ENCODE measurements at regions not wholly inside any gene's neighbourhood (a gene's known extent, or its start where the extent isn't known, plus 50 kb on each side); places are given as distances from the start of the nearest gene placed in this dataset.
"Not testable (repeated sequence)": the region's sequence is repeated elsewhere in the genome, so short reads cannot be mapped to it uniquely, and the experiment has no call there.

GRCh38 chr7:142602183-142602582, 147.1 kb upstream of the PRSS1 start:
- DNase-seq = no peak

- peak in 1 of 2 donors; percentile 89 for DNase-seq
These were observed 151.0 kb upstream of the PRSS1 start for GRCh38 chr7:142598297-142598696.

DNA sequence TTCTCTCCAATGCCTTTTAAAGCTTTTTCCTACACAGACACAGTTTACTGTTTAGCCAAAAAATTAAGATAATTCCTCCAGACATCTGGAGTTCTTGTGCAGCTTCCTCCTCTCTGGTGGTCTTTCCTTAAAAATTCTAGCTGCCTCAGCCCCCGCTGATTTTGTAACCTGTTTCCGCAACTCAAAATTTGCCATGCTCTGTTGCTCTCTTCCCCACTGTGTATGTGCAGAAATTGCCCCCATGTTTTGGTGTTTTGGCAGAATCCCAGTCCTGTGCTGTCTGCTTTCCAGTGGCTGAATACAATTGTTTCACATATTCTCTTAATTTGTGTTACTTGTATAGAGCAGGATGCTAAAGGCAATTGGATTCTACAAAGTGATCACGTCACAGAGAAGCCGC, 151.7 kb upstream of the PRSS1 start:
- DNase-seq = no peak

- no peak for DNase-seq
These were observed 153.3 kb upstream of the PRSS1 start for GRCh38 chr7:142595816-142596516.

DNA sequence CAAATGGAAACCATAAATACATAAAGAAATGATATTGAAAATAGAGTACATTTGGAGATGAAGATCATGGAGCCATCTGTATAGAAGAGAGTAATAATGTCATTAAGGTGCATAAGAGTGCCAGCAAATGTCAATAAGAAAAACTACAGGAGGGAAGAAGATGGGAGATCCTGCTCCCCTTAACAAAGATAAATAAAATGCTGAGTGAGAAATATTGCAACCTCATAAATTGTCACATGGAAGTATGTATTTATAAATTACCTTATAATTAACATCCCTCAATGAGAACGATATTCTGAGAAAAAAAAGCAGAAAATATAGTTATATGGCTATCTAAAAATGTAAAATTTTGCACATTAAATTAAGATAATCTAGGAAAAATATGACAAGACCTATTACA, 155.2 kb upstream of the PRSS1 start:
- no peak for DNase-seq

GRCh38 chr7:142593106-142593505, 156.2 kb upstream of the PRSS1 start:
- no peak for DNase-seq

DNA sequence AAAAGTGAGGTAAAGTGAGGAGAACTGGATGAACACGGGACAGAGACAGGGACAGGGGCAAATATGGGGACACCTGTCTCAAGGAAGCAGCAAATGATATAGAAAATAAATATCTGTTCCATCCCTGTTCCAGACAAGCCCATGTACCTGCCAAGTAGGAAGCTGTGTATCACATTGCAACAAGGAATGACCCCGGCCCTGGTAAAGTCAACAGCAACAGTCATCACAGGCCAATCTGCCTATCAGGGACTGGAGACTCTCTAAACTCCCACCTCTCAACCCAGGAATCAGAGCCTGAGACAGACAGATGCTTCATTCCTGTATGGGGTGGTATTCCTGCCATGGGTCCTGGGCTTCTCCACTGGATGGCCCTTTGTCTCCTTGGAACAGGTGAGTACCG, 156.6 kb upstream of the PRSS1 start:
- DNase-seq = no peak

GRCh38 chr7:142592231-142592630, 157.0 kb upstream of the PRSS1 start:
- DNase-seq = no peak

DNA sequence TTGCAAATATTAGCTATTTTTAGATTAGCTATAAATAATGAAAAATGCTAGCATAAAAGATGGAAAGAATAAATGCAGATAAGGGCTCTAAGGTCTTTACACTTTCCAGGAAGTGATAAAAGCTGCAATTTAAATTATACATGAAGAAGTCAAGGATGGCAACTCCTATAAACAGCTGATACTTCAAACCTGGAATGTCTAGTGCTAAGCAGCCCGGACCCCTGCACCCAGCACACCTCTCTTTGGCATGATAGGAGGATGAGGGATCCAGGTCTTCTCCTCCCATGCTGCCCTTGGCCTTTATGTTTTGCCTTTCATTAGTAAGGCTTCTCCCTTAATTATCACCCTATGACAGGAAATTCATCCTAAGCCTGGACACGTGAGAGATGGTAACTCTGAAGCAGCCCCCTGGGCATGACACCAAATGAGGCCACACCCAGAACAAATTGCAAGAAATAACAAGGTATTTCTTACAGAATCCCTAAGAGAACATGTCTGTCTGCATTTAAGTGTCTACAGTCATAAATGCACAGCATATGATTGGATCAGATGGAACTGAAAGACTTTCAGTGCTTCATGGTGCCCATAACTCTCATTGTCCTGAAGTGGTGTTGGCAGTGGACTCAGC, 158.3 kb upstream of the PRSS1 start:
- DNase-seq = no peak

- DNase-seq = no peak
These were observed 159.2 kb upstream of the PRSS1 start for GRCh38 chr7:142590077-142590476.

- DNase-seq = peak in 1 of 2 donors; percentile 76
These were observed 161.6 kb upstream of the PRSS1 start for GRCh38 chr7:142587578-142588191.

DNA sequence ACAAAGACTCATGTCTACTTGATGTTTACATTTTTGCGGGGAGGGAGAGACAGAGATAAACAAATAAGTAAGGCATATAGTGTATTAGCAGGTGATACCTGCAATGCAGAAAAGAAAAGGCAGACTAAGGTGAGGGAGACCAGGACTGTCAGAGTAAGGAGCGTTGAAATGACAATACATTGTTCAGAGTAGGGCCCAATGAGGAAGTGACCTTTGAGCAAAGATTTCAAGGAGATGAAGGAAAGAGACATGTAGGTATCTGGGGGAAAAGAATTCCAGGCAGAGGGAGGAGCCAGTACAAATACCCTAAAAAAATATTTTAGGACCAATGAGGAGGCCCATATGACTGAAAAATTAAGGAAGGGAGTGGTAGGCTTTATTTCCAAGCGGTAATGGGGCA, 162.7 kb upstream of the PRSS1 start:
- no peak for DNase-seq

DNA sequence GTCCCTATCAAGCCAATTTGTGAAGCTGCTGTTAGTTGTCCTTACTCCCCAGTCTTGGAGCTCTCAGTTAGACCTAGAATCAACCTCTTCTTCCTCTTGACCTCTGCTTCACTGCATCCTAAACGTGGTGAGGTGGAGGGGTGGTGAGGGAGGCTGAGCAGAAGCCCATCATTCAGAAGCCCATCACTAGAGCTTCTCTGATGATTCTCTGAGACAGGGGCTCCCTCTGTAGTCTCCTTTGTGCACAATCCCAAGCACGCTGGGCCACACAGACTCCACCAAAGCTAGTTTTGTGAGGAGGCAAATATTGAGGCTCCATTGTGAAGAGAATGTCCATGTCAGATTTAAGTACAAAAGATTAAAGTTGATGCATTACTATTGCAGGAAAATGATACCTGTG, 163.8 kb upstream of the PRSS1 start:
- DNase-seq = peak in 1 of 2 donors; percentile 61

DNA sequence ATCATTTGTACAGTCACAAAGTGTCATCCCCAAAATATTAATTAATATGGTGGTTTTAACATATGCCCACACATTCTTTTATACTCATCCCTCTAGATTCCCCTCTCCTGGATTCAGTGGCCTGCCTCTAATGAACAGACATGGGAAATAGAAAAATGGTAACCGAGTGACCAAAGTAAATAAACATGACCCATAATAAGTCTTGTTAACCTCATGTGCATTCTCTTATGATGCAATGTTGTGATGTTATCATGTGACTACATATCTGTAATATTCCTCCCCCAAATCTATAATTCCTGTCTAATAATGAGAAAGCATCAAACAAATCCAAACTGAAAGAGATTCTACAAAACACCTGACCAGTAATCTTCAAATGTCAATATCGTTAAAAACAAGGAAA, 164.5 kb upstream of the PRSS1 start:
- no peak for DNase-seq

GRCh38 chr7:142583446-142583845, 165.8 kb upstream of the PRSS1 start:
- peak in 1 of 2 donors; percentile 85 for DNase-seq

DNA sequence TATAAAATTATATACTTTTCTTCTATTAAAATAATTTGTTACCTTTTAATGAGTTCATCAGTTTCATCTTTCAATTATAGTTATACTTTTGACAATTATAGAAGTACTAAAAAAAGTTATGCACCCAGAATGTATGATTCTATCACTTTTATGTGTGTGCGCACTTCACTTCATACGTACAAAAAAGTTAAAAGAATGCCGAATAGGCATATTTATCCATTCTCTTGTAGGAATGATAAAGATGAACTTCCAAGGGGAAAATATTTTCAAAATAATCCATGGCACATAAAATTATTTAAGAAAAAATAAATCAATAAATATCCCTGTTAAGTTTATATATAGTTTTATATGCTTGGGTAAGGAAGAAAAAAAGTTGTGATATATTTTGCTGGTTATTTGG, 166.9 kb upstream of the PRSS1 start:
- DNase-seq = no peak

GRCh38 chr7:142581341-142581740, 167.9 kb upstream of the PRSS1 start:
- DNase-seq = peak in 1 of 2 donors; percentile 89

DNA sequence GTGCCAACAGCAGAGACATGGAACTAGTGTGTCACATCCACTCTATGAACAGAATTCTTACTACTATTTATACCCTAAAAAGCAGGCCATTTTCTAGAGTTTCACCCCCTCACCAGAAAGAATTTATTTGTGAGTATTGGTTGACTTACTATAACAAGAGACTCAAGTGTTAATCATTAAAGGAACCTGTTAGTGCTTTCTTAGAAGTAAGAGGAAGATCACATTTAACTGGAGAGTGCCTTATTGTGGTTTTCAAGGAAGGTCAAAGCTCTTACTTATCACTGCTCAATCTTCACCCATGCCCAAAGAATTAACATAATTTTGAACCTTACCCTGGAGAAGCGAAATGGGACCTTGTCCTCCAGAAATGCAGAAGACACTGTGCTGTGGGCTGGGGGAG, 169.3 kb upstream of the PRSS1 start:
- DNase-seq = no peak

DNA sequence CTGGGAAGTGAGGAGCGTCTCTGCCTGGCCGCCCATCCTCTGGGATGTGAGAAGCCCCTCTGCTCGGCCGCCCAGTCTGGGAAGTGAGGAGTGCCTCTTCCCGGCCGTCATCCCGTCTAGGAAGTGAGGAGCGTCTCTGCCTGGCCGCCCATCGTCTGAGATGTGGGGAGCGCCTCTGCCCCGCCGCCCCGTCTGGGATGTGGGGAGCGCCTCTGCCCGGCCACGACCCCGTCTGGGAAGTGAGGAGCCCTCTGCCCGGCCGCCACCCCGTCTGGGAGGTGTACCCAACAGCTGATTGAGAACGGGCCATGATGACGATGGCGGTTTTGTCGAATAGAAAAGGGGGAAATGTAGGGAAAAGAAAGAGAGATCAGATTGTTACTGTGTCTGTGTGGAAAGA, 173.9 kb upstream of the PRSS1 start:
- not testable (repeated sequence) for DNase-seq

GRCh38 chr7:142571581-142571980, 177.7 kb upstream of the PRSS1 start:
- DNase-seq = no peak

DNA sequence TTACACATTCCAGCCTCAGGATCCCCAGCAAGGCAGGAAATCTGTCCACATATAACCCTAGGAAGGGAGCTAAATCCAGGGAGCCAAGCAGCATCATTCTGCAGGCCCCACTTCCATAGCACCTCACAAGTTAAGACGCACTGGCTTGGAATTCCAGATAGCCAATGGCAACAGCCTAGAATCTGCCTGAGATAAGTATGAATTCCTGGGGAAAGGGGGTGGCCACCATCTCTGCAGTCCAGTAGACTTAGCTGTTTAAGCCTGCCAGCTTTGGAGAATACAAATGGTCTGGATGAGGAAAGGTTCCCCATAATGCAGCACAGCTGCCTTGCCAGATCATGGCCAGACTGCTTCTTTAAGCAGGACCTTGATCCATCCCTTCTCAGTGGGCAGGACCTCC, 179.4 kb upstream of the PRSS1 start:
- DNase-seq = no peak

- DNase-seq = peak in 1 of 2 donors; percentile 61
These were observed 180.7 kb upstream of the PRSS1 start for GRCh38 chr7:142568435-142569097.

DNA sequence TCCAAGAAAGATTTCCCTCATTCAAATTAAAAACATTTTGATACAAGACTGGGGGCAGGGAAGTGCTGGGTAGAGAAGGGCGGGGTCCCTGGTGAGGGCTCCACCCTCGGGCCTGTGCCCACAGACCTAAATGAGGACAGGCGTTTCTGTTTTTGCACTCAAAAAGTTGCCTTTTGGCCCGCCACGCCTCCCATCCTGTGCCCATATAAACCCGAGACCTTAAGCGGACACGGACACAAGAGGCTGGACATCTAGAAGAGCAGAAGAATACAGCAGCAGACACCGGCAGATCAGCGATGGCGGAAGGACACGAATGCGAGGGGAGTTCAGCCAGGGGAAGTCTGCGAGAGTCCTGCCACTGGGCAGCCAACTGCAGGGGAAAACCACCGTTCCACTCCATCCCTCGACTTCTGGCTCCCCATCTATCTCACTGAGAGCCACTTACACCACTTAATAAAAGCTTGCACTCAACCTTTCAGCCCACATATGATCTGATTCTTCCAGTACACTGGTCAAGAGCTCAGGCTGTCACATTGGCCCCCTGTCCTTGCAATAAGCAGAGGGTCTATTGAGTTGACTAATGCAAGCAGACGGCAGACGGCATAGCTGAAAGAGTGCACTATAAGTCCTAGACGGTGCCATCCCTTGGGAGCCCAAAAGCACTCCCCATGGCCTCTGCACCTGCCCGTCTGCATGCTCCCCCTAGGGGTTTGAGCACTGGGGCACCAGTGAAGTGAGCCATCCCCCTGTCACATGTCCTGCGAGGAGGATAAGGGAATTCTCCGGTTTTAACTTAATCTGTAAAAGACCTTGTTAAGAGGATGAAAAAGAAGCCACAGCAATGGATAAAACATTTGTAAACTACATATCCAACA, 181.8 kb upstream of the PRSS1 start:
- DNase-seq = no peak

All from bone marrow (tissue), 2 donors.